Natural killer cell (primary cell): ENCODE measurements at regions not wholly inside any gene's neighbourhood (a gene's known extent, or its start where the extent isn't known, plus 50 kb on each side); places are given as distances from the start of the nearest gene placed in this dataset.

Experiments
- ATAC-seq, 3 donors: fragments of 150-1000 bp in 2 of 3; fragments of 200-7000 bp in 1 of 3; cut with Tn5 transposase; 1 replicate in 1 of 3; 2 replicates in 2 of 3; pipeline ENCODE4 v1.10.0; 2021; ENCODE audit warnings: mild to moderate bottlenecking in 2 of 3, moderate library complexity in 2 of 3
- DNase-seq, 2 donors: peaks; one replicate each; pipeline versions ENCODE4 v3.0.0 to v3.0.0-alpha.2; 2013 to 2021; ENCODE audit warnings: mixed read lengths in 1 of 2
- H3K27ac ChIP-seq: one replicate; pipeline ENCODE4 v1.5.1; 2013; ENCODE audit warnings: mild to moderate bottlenecking, low read length
- H3K27me3 ChIP-seq: one replicate; pipeline ENCODE4 v1.6.1; 2013; ENCODE audit warnings: low read length; ENCODE audit not compliant: control insufficient read depth, insufficient read depth
- H3K36me3 ChIP-seq: one replicate; pipeline ENCODE4 v1.6.1; 2013; ENCODE audit warnings: low read length; ENCODE audit not compliant: control insufficient read depth, insufficient read depth
- H3K4me1 ChIP-seq: one replicate; pipeline ENCODE4 v1.6.1; 2013; ENCODE audit warnings: low read length; ENCODE audit not compliant: control insufficient read depth, insufficient read depth
- H3K4me3 ChIP-seq: one replicate; pipeline ENCODE4 v1.5.1; 2013; ENCODE audit warnings: low read length
- H3K9me3 ChIP-seq: one replicate; pipeline ENCODE4 v1.6.1; 2013; ENCODE audit warnings: low read length; ENCODE audit not compliant: control insufficient read depth, insufficient read depth
- H3K27ac Mint-ChIP-seq, 2 donors: one replicate each; pipeline ENCODE4 v1.8.0; 2022; ENCODE audit warnings: mild to moderate bottlenecking in 2 of 2, mixed read lengths in 2 of 2, moderate library complexity in 1 of 2
- H3K27me3 Mint-ChIP-seq, 2 donors: one replicate each; pipeline ENCODE4 v1.8.0; 2022; ENCODE audit warnings: low read depth in 2 of 2, mixed read lengths in 2 of 2
- H3K36me3 Mint-ChIP-seq: one replicate; pipeline ENCODE4 v1.8.0; 2022; ENCODE audit warnings: mixed read lengths
- H3K4me1 Mint-ChIP-seq, 2 donors: one replicate each; pipeline ENCODE4 v1.8.0; 2022; ENCODE audit warnings: mixed read lengths in 2 of 2
- H3K4me3 Mint-ChIP-seq: one replicate; pipeline ENCODE4 v1.8.0; 2022; ENCODE audit warnings: mild to moderate bottlenecking, moderate library complexity, mixed read lengths
- H3K9me3 Mint-ChIP-seq, 2 donors: one replicate each; pipeline ENCODE4 v1.8.0; 2022; ENCODE audit warnings: mixed read lengths in 2 of 2
- WGBS: methylation state at CpG from one replicate; pipeline ENCODE4 v1.1.7; 2013; ENCODE audit warnings: missing lambda C conversion rate; ENCODE audit not compliant: insufficient coverage; 5-methylcytosine and 5-hydroxymethylcytosine counted together
- intact Hi-C: fragments of 100-400 bp; cut with micrococcal nuclease; formaldehyde crosslinking; loops from one replicate; pipeline ENCODE4 v1.14.2; 2022
- TF ChIP-seq, protein P1 (sequence below): fragments of 200-600 bp; IDR thresholded peaks from one replicate; pipeline ENCODE4 v1.8.0; 2022; ENCODE audit warnings: antibody characterized with exemption

DNA sequence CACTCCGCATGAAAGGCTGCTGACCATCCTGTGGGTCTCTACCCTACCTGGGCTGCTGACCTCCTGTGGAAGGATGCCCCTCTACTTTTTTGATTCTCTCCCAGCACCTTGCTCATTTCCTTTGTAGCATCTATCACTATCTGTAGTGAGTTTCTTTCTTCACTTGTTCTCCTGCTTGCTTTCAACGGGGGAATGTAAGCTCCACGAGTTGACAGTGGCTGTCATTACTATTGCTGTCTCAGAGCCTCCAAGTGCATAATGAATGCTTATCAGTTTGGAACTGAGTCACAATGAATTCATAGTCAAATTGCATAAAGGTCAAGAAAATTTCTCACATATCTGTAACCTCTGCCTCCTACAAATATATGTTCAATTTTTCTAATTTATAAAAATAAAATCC lies 477.7 kb downstream of the PLCL1 start:
- Histone ChIP-seq H3K27ac (no peak overlapping the region), H3K4me3 (no peak overlapping the region), H3K9me3 (no peaks in the 10 kb centered on the region), H3K27me3 (peaks cover 2% of the 10 kb centered on the region), H3K36me3 (no peaks in the 10 kb centered on the region), H3K4me1 (no peaks in the 10 kb centered on the region)
- WGBS: 86% methylated on average over 3 of the region's 3 CpGs
- intact Hi-C loops: no loop called here
- no peak for DNase-seq
- TF ChIP-seq, protein P1, sequence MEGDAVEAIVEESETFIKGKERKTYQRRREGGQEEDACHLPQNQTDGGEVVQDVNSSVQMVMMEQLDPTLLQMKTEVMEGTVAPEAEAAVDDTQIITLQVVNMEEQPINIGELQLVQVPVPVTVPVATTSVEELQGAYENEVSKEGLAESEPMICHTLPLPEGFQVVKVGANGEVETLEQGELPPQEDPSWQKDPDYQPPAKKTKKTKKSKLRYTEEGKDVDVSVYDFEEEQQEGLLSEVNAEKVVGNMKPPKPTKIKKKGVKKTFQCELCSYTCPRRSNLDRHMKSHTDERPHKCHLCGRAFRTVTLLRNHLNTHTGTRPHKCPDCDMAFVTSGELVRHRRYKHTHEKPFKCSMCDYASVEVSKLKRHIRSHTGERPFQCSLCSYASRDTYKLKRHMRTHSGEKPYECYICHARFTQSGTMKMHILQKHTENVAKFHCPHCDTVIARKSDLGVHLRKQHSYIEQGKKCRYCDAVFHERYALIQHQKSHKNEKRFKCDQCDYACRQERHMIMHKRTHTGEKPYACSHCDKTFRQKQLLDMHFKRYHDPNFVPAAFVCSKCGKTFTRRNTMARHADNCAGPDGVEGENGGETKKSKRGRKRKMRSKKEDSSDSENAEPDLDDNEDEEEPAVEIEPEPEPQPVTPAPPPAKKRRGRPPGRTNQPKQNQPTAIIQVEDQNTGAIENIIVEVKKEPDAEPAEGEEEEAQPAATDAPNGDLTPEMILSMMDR: no peak
- H3K9me3 Mint-ChIP-seq: no peaks in the 10 kb centered on the region
- H3K4me3 Mint-ChIP-seq: no peak overlapping the region
- H3K27me3 Mint-ChIP-seq: peaks cover 12 to 43% of the 10 kb centered on the region in 2 donors
- H3K4me1 Mint-ChIP-seq: no peaks in the 10 kb centered on the region
- H3K27ac Mint-ChIP-seq: no peak overlapping the region
- H3K36me3 Mint-ChIP-seq: no peaks in the 10 kb centered on the region
- no peak for ATAC-seq

DNA sequence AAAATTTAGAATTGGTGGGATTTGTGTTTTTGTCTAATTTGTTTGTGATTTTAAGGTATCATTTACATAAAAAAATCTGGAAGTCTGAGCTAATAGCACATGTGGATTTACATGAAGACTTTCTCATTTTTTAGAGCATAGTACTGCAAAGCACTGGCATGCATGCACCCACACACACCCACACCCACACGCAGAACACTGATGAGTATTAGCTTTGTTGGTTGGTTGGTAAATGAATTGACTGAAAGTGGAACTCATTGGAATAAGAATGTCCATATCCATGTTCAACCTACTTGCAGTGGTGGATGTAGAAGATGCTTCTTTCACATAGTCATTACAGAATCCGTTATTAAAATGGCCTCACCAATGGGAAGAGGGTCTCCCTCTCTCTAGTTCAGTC lies 475.8 kb downstream of the PLCL1 start:
- Mint-ChIP-seq H3K4me3 (no peak overlapping the region), H3K27me3 (peaks cover 10 to 32% of the 10 kb centered on the region in 2 donors), H3K36me3 (no peaks in the 10 kb centered on the region), H3K9me3 (no peaks in the 10 kb centered on the region), H3K4me1 (no peaks in the 10 kb centered on the region), H3K27ac (no peak overlapping the region)
- DNase-seq: no peak
- intact Hi-C loops: no loop called here
- Histone ChIP-seq H3K4me3 (no peak overlapping the region), H3K4me1 (no peaks in the 10 kb centered on the region), H3K36me3 (no peaks in the 10 kb centered on the region), H3K9me3 (no peaks in the 10 kb centered on the region), H3K27ac (no peak overlapping the region), H3K27me3 (no peaks in the 10 kb centered on the region)
- ATAC-seq: no peak
- WGBS: 78% methylated on average over 1 of the region's 2 CpGs
- TF ChIP-seq, protein P1: no peak

DNA sequence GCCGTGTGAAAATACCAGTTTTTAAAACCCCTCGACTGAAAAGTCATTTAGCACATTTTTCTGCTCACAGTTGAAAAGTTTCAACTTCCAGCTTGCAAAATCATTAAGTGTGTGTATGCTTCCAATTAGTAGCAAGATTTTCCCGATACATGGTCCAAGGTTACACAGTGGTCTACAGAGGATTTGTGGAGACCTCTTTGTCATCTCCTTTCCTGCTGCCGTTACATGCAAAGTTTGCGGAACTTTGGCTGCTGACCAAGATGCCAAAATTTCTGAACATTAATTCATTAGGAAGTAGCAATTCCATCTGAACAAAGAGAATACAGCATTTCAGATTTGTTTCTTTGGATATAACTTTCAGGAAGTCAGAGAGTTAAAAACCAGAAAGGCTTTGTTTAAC lies 474.6 kb downstream of the PLCL1 start:
- H3K4me1 Mint-ChIP-seq: no peaks in the 10 kb centered on the region
- Histone ChIP-seq H3K27ac (no peak overlapping the region), H3K27me3 (no peaks in the 10 kb centered on the region), H3K36me3 (no peaks in the 10 kb centered on the region), H3K4me1 (no peaks in the 10 kb centered on the region), H3K9me3 (no peaks in the 10 kb centered on the region), H3K4me3 (no peak overlapping the region)
- no peak overlapping the region for H3K4me3 Mint-ChIP-seq
- DNase-seq (no peak), ATAC-seq (no peak)
- H3K36me3 Mint-ChIP-seq: no peaks in the 10 kb centered on the region
- H3K27me3 Mint-ChIP-seq: peaks cover 10 to 30% of the 10 kb centered on the region in 2 donors
- TF ChIP-seq, protein P1: no peak
- 93% methylated on average over 5 of the region's 5 CpGs for WGBS
- no peaks in the 10 kb centered on the region for H3K9me3 Mint-ChIP-seq
- H3K27ac Mint-ChIP-seq: no peak overlapping the region
- intact Hi-C loops: no loop called here

DNA sequence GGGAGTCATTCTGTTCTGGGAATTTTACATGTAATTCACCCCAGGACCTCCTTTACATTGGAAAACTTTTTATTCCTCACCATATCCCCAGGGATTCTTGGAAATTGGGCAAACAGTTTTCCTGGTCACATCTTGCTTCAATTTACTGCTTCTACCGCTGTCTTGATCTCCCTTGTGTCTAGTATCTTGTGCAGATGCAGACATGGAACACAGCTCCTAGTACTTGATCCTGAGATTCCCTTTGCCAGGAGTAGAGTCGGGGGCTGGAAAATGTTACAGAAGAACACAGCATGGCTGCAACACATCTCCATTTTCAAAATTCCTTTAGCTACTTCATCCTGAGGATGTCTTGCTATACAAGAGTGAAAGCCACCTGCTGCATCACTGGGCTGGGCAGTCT lies 472.8 kb downstream of the PLCL1 start:
- Histone ChIP-seq H3K4me3 (no peak overlapping the region), H3K4me1 (no peaks in the 10 kb centered on the region), H3K9me3 (no peaks in the 10 kb centered on the region), H3K27ac (no peak overlapping the region), H3K36me3 (no peaks in the 10 kb centered on the region), H3K27me3 (no peaks in the 10 kb centered on the region)
- no peak overlapping the region for H3K27ac Mint-ChIP-seq
- H3K36me3 Mint-ChIP-seq: no peaks in the 10 kb centered on the region
- H3K9me3 Mint-ChIP-seq: no peaks in the 10 kb centered on the region
- TF ChIP-seq, protein P1: no peak
- no peaks in the 10 kb centered on the region for H3K4me1 Mint-ChIP-seq
- DNase-seq: no peak
- no peak for ATAC-seq
- intact Hi-C loops: no loop called here
- 92% methylated on average over 2 of the region's 2 CpGs for WGBS
- H3K27me3 Mint-ChIP-seq: peaks cover 7 to 16% of the 10 kb centered on the region in 2 donors
- H3K4me3 Mint-ChIP-seq: no peak overlapping the region
